ENCODE measurements at regions not wholly inside any gene's neighbourhood (a gene's known extent, or its start where the extent isn't known, plus 50 kb on each side); places are given as distances from the start of the nearest gene placed in this dataset.

DNA sequence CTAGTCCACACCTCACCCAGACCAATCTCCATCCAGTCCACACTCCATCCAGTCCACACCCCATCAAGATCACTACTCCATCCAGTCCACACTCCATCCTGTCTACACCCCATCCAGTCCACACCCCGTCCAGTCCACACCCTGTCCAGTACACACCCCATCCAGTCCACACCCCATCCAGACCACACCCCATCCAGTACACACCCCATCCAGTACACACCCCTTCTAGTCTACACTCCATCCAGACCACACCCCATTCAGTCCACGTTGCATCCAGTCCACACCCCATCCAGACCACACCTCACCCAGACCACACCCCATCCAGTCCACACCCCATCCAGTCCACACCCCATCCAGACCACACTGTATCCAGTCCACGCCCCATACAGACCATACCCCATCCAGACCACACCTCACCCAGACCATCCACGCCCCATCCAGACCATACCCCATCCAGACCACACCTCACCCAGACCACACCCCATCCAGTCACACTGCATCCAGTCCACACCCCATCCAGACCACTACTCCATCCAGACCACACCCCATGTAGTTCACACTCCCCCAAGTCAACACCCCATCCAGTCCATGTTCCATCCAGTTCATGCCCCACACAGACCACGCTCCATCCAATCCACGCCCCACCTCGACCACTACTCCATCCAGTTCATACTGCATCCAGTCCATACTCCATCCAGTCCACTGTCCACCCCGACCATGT, 116.6 kb upstream of the RTL1 start:
- no peak for TF ChIP-seq POLR2A (IDR thresholded peaks at IDR 0.05; ENCODE audit: low read length)
- TF ChIP-seq GATA1 (IDR thresholded peaks at IDR 0.05; ENCODE audit: low read depth, low read length): no peak
